GM19455 (cell line): ENCODE measurements at regions not wholly inside any gene's neighbourhood (a gene's known extent, or its start where the extent isn't known, plus 50 kb on each side); places are given as distances from the start of the nearest gene placed in this dataset.

ENCODE experiments used
- ATAC-seq: cut with Tn5 transposase; IDR thresholded peaks from one replicate; pipeline ENCODE4 v1.9.1; 2021; ENCODE audit not compliant: unreplicated experiment

- ATAC-seq: no peak
Observed at GRCh38 chr12:93042684-93043083, 113.6 kb upstream of the EEA1 start.

- no peak for ATAC-seq
Observed at GRCh38 chr12:93043192-93043876, 114.2 kb upstream of the EEA1 start.

DNA sequence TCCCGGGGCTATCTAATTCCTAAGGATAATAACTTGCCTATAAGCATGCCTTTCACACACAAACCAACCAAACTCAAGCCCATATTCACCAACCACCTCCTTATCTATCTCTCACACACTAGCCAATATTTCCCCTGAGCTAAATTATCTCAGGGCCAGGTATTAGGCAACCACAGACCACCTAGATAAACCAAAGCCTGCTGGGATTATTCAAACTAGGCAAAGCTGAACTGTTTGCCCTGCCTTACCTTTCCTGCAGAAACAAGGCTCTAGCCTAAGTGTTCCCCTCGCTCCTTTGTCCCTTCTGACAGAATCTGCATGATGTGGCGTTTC is 114.7 kb upstream of the EEA1 start:
- no peak for ATAC-seq

DNA sequence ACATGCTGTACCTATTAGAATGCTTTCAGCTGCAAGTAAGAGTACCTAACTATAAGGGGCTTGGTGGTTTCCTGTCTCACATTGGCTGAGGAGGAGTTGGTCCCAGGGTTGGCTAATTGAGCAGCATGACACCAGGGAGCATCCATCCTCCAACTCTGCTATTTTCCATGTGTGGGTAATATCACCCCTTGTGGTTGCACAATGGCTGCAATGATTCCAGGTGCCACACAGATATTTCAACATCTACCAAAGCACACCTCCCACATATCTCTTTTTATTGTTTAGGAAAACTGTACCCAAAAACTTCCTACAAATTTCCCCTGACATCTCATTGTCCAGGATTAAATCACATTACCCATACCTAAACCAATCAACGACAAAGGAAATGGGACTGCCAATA is 118.0 kb upstream of the EEA1 start:
- ATAC-seq: no peak

DNA sequence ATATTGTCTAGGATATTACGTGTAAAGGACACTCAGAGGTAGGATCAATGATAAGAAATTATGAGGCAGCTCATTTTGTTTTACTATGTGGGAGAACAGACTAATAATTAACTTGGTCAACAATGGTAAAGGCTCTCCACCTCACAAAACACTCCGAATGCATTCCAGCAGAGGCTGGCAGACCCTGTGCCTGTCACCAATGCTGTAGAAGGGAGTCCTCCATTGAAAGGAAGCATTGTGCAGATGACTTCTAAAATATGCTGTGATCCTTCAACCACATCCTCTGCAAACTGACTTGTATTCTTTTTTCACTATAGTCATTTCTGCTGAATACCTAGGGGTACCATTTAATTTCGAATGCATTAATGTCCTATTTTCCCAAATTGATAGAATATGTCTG is 119.6 kb upstream of the EEA1 start:
- no peak for ATAC-seq

DNA sequence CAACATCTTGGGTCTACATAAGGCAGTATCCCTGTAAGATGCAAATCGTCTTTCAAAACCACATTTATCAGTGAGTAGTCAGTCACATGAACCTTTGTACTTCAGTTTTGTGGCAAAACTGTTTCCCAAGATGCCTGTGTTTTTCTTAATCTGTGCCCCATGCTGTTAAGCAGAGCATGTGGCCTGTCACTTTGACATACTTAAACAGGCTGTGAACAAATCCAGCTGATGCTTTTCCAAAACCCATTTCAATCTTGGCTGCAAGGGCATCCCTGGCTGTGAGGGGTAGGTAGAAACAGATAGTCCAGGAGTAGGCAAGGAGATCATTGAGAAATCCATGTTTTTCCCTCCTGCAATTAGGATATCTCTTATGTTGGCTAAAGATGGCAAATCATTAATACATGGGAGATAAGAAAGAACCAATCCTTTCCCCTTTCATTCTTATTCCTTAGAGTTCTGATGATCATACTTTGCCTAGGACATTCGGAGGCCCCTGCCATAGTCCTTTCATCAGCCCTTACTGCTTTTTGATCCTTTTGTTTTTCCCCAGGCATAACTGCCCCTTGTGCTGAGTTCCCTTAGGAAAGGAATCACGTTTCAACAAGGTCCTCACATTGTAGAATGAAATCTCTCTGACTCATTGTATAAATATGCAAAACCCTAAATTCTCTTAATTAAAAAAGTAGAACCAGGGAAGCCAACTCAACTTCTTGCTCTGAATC is 121.1 kb upstream of the EEA1 start:
- no peak for ATAC-seq

DNA sequence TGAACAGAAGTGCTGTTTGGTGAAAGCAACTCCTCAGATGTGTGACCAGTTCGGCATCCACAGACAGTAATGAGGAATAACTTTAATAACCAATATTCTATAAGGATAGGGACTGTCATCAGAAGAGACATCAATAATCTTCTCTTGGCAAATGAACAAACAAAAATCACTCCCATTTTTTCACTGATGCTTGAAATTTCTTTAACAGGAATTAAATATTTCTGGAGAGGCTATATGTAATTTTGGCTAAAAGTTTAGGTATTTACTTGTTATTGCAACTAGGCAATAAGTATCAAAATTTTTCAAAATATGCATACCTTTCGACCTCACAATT is 121.6 kb upstream of the EEA1 start:
- ATAC-seq: no peak

DNA sequence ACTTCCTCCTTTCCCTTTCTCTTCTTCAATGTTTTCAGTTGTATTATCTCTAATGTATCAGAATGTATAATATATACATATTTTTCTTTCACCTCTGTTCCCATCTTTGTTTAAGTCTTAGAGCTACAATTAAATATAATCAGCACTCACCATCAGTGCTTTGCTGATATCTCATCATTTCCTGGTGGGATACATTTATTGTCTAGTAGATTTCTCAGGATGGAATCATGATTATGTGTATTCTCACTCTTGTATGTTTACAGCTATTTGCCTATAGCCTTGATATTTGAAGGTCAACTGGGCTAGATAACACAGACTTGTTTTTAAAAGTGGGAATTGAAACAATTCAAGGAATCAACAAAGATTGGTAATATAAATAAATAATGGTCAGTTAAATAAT is 124.9 kb upstream of the EEA1 start:
- no peak for ATAC-seq

- ATAC-seq: no peak
Observed at GRCh38 chr12:93055221-93055620, 126.1 kb upstream of the EEA1 start.

DNA sequence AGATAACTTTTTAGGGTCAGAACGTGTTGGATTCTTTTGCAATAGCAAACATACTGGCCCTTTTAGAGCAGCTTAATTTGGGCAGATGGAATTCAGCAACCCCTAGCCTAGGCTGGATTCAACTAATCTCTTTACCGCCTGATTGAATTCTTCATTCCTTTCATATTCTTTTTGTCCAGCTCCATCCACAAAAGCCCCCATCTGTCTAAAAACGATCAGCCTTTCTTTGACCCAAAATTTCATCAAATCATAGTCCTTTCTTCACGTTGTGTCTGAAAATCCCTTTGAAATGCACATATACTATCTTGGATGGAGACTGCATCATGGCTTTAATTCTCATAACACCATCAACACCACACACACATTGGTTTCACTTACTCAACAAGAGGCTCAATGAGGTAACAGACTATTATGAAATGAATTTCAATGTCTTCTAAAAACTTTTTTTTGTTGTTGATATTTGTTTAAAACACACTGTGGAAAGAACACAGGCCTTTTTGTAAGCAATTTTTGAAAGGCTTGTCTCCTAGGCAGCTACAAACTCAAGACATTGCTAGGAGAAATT is 128.0 kb upstream of the EEA1 start:
- no peak for ATAC-seq

GRCh38 chr12:93058280-93058679 is 129.2 kb upstream of the EEA1 start:
- no peak for ATAC-seq

DNA sequence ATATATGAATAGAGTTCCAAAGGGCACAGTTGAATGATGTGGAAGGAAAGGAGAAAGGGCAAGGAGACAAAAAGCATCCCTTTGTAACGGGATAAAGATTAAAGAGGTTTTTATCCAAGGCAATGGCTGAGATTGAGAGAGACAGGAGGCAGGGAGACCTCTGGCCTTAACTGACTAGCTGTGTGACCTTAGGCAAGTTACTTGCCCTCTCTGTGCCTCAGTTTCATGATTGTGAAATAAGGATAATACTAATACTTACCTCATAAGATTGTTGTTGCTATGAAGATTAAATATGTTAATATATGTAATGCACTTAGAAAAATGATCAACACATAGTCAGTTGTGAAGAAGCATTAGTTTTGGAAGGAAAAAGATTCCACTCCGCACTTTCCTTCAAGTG is 130.2 kb upstream of the EEA1 start:
- ATAC-seq: no peak

DNA sequence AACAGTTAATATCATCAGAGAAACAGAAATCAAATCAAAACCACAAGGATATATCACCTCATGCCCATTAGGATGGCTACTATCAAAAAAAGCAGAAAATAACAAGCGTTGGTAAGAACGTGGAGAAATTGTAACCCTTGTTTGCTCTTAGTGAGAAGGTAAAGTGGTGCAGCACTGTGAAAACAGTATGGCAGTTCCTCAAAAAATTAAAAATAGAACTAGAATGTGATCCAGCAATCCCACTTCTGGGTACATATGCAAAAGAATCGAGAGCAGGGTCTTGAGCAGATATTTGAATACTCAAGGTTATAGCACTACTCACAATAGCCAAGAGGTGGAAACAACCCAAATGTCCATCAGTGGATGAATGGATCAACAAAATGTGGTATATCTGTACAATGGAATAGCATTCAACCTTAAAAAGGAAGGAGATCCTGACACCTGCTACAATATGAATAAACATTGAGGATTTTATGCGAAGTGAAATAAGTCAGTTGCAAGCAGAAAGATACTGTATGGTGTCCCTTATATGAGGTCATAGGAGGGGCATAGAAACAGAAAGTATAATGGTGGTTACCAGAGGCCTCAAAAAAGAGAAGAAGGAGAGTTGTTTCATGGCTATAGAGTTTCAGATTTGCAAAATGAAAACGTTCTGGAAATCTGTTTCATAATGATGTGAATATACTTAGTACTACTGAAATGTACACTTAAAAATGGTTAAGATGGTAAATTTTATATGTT is 131.0 kb upstream of the EEA1 start:
- ATAC-seq: peak; percentile 99

DNA sequence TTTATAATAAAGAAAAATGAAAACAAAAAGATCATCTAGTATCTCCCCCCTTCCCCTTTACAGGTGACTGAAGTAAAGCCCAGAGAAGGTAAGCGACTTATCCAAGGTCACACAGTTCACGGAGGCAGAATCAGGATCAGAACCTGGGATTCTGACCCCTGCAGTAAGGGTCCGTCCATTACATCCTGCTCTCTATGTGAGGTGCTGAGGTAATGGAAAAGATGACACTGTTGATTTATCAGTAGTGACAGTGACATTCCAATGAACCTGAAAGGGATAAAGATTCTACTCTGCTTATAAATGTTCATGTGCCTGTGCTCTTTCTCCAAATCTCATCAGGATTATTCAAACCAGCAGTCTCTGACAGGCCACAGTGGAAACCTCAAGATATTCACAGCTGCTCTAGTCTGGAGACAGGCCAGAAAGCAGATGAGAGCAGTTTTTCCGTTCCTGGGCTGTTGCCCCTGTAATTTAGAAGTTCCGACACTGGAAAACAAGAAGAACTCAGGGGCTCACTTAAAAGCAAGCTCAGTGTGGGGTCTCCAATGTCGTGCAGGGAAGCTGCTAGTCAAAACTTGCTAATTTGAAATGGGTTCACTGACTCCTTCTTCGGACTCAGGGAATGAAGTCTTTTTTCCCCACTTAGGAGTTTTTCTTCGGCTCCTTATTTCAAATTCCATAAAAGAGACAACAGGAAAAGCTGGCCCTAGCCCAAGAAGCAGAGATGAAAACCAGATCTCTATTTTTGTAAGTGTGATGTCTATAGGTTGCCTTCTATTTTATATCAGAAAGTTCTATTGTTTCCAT is 131.8 kb upstream of the EEA1 start:
- peak; percentile 27 for ATAC-seq

- no peak for ATAC-seq
Observed at GRCh38 chr12:93061473-93062419, 132.7 kb upstream of the EEA1 start.

DNA sequence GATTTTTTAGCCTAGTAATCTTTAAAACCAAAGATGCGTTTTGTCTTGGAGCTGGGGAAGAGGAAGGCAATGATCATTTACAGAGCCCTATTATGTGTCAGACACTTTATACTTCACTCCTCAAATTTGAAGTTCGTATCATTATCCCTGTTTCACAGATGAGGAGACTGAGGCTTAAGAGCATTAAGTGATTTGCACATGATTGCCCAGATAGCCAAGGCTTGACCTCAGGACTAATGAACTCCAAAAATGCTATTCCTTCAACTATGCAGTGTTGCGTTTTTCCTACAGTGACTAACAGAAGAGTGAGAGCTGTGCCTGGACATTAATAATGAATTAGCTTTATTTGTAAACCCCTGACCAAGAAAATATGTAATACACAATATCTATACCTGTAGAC is 136.8 kb upstream of the EEA1 start:
- no peak for ATAC-seq

GRCh38 chr12:93072340-93072739 is 143.2 kb upstream of the EEA1 start:
- ATAC-seq: no peak

- ATAC-seq: no peak
Observed at GRCh38 chr12:93073324-93073723, 144.2 kb upstream of the EEA1 start.

DNA sequence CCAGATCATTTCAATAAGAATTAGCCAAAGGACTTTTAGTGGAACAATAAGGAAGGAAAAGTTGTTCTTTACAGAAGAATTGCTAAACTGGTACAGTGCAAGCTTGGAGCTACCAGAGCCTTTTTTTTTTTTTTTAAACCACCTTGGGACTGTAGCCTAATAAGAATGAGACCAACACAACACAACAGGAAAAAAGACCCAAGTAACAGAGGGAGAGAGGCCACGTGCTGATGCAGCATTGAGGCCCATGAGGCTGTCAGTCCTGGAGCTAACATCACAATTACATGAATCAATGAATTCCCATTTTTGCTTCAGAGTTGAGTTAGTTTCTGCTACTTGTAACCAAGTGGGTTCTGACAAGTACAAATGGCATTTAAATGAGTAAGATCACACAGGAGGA is 149.0 kb upstream of the EEA1 start:
- ATAC-seq: no peak

- ATAC-seq: no peak
Observed at GRCh38 chr12:93078577-93078976, 149.5 kb upstream of the EEA1 start.
